Keratinocyte (primary cell): ENCODE measurements at regions not wholly inside any gene's neighbourhood (a gene's known extent, or its start where the extent isn't known, plus 50 kb on each side); places are given as distances from the start of the nearest gene placed in this dataset.
A peak's percentile ranks its signal among the peaks of the same experiment; 100 is the strongest.

Experiments
- EZH2 ChIP-seq: IDR thresholded peaks from one replicate; pipeline ENCODE4 v1.6.1; 2012; ENCODE audit warnings: inconsistent platforms, mild to moderate bottlenecking, low read length, moderate library complexity
- TF ChIP-seq, protein P1 (sequence below), 3 experiments: IDR thresholded peaks in 1 of 3; conservative IDR thresholded peaks in 1 of 3; optimal IDR thresholded peaks in 1 of 3; 2 replicates in 2 of 3; 3 replicates in 1 of 3; pipeline versions ENCODE3 to v1.5.1; 2011; ENCODE audit warnings: low read length in 3 of 3, mild to moderate bottlenecking in 3 of 3, moderate library complexity in 2 of 3, control low read depth in 1 of 3, inconsistent platforms in 1 of 3; ENCODE audit not compliant: insufficient read depth in 2 of 3; ENCODE audit errors: extremely low read depth in 1 of 3

DNA sequence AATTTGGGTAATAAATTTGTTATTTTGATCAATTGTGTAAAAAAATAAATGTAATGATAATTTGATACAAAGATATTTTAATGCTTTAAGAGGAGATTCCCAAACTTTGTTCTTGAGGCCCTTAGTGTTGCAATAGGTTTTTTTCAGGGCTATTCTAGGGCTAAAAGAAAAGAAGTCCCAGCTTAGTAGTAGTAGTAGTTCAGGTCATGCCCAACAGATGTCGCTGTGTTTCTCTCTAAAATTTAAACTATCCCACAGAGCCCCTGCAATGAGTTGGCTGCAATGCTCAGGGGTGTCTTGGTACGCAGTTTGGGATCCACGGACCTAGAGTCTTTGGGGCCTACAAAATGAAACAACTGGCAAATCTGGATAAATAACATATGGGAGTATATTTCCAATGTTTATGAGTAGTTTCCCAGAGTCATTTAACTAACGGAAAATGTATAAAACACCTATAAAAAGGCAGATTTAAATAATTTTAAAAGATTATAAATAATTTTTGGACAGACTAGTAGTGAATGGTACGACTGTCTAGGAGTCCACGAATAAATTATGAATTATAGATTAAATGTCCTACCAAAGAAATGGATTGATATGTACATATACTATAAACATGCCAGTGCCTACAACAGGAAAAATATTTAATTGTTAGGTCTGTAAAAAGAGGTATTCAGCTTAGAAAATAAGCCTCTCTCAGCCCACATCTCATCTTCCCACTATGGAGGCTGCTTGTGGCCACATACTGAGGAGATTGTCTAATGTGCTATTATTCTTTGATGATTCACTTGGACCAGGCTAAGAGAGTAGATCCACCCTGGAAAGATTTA is 228.5 kb upstream of the PMFBP1 start:
- TF ChIP-seq EZH2: no peak
- TF ChIP-seq, protein P1, sequence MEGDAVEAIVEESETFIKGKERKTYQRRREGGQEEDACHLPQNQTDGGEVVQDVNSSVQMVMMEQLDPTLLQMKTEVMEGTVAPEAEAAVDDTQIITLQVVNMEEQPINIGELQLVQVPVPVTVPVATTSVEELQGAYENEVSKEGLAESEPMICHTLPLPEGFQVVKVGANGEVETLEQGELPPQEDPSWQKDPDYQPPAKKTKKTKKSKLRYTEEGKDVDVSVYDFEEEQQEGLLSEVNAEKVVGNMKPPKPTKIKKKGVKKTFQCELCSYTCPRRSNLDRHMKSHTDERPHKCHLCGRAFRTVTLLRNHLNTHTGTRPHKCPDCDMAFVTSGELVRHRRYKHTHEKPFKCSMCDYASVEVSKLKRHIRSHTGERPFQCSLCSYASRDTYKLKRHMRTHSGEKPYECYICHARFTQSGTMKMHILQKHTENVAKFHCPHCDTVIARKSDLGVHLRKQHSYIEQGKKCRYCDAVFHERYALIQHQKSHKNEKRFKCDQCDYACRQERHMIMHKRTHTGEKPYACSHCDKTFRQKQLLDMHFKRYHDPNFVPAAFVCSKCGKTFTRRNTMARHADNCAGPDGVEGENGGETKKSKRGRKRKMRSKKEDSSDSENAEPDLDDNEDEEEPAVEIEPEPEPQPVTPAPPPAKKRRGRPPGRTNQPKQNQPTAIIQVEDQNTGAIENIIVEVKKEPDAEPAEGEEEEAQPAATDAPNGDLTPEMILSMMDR (optimal IDR thresholded peaks at IDR 0.05 in 1 of 3, IDR thresholded peaks at IDR 0.05 in 1 of 3, conservative IDR thresholded peaks at IDR 0.05 in 1 of 3; ENCODE audit: extremely low read depth in 1 of 3, insufficient read depth in 2 of 3, low read length in 3 of 3): peak; percentile 37 to 69 (median 68)
